HepG2 (cell line): ENCODE measurements at regions not wholly inside any gene's neighbourhood (a gene's known extent, or its start where the extent isn't known, plus 50 kb on each side); places are given as distances from the start of the nearest gene placed in this dataset.

Experiments used
- ATAC-seq: fragments of 200-7000 bp; cut with Tn5 transposase; 3 replicates; pipeline ENCODE4 v1.9.1; 2020; ENCODE audit warnings: mild to moderate bottlenecking, moderate library complexity
- BruUV-seq: library from RNA; stranded (reverse); fragments of 400-500 nt; replicated peaks from 2 replicates; lab custom pipeline; 2021; lab: Mats Ljungman, UMichigan
- CTCF ChIA-PET: fragments of 300-600 bp; formaldehyde crosslinking; extraction: SDS; loops from one replicate; lab custom pipeline; 2021; ENCODE audit warnings: low total read pairs, inconsistent platforms, low intra/inter-chr PET ratio; lab: Yijun Ruan, JAX
- POLR2A ChIA-PET: fragments of 350-600 bp; sonication (Branson Sonifier 250); formaldehyde crosslinking; loops from one replicate; lab custom pipeline; 2020; ENCODE audit warnings: antibody characterized with exemption, inconsistent platforms; lab: Yijun Ruan, JAX
- DNase-seq: peaks from one replicate; pipeline ENCODE4 v3.0.0-alpha.2; 2015; ENCODE audit warnings: low spot score
- FAIRE-seq: peaks from 3 replicates; lab custom pipeline; 2011; peaks lifted over from hg19 to GRCh38; lab: Jason Lieb, UNC
- H2AFZ ChIP-seq: one replicate; pipeline ENCODE4 v1.6.1; 2011; ENCODE audit warnings: low read length, inconsistent platforms
- H3K27ac ChIP-seq: fragments of 300-600 bp; 3 replicates; pipeline ENCODE4 v1.8.0; 2011; ENCODE audit warnings: mixed run types, mild to moderate bottlenecking, mixed read lengths, low read length, inconsistent platforms; ENCODE audit not compliant: insufficient read depth; ENCODE audit errors: extremely low read length
- H3K27me3 ChIP-seq, 2 experiments: fragments of 200-600 bp in 1 of 2; 2 replicates in 1 of 2; 3 replicates in 1 of 2; pipeline versions ENCODE4 v1.6.0 to v1.8.0; 2011; ENCODE audit warnings: low read length in 2 of 2, mild to moderate bottlenecking in 2 of 2, moderate library complexity in 2 of 2, inconsistent platforms in 1 of 2; ENCODE audit not compliant: insufficient read depth in 2 of 2, control insufficient read depth in 1 of 2
- H3K36me3 ChIP-seq, 2 experiments: fragments of 200-600 bp in 1 of 2; replicated peaks in 1 of 2; 2 replicates in 1 of 2; 3 replicates in 1 of 2; pipeline versions ENCODE4 v1.5.1 to v1.8.0; 2011; ENCODE audit warnings: low read length in 2 of 2, inconsistent platforms in 1 of 2; ENCODE audit not compliant: insufficient read depth in 2 of 2, control insufficient read depth in 1 of 2
- H3K4me1 ChIP-seq: 2 replicates; pipeline ENCODE4 v1.5.1; 2012; ENCODE audit warnings: low read length, inconsistent platforms; ENCODE audit not compliant: insufficient read depth
- H3K4me2 ChIP-seq: 2 replicates; pipeline ENCODE4 v1.6.0; 2011; ENCODE audit warnings: low read depth, low read length, inconsistent platforms
- H3K4me3 ChIP-seq, 3 experiments: fragments of 200-600 bp in 1 of 3; sonication (generic), shearing (Covaris generic) in 1 of 3; replicated peaks in 1 of 3; 2 replicates each; pipeline ENCODE4 v1.5.1; 2011 to 2016; ENCODE audit warnings: low read length in 3 of 3, inconsistent platforms in 2 of 3, low read depth in 2 of 3, mild to moderate bottlenecking in 2 of 3, control low read depth in 1 of 3, mixed read lengths in 1 of 3; ENCODE audit not compliant: insufficient read depth in 1 of 3
- H3K79me2 ChIP-seq: one replicate; pipeline ENCODE4 v1.6.1; 2011; ENCODE audit warnings: low read length, inconsistent platforms; ENCODE audit not compliant: insufficient read depth
- H3K9ac ChIP-seq: 2 replicates; pipeline ENCODE4 v1.6.0; 2011; ENCODE audit warnings: mild to moderate bottlenecking, low read depth, low read length, inconsistent platforms; ENCODE audit not compliant: insufficient read depth
- H3K9me3 ChIP-seq: 2 replicates; pipeline ENCODE4 v1.5.1; 2012; ENCODE audit warnings: mild to moderate bottlenecking, low read length
- H4K20me1 ChIP-seq: 2 replicates; pipeline ENCODE4 v1.6.0; 2011; ENCODE audit warnings: inconsistent platforms, mild to moderate bottlenecking, low read length, moderate library complexity; ENCODE audit not compliant: insufficient read depth
- CCAR2 ChIP-seq: fragments of 200-400 bp; formaldehyde crosslinking; optimal IDR thresholded peaks from 2 replicates; pipeline ENCODE3; 2018; ENCODE audit warnings: low read depth, mild to moderate bottlenecking, low read length, moderate library complexity
- FOXM1 ChIP-seq: sonication (generic); formaldehyde crosslinking; IDR thresholded peaks from 2 replicates; pipeline ENCODE4 v1.5.0; 2020; ENCODE audit warnings: missing genetic modification reagents
- IRF1 ChIP-seq: sonication (generic); formaldehyde crosslinking; IDR thresholded peaks from 2 replicates; pipeline ENCODE4 v1.4.0; 2020; ENCODE audit warnings: low read depth, mild to moderate bottlenecking, missing genetic modification reagents
- KLF12 ChIP-seq: sonication (generic); formaldehyde crosslinking; IDR thresholded peaks from 2 replicates; pipeline ENCODE4 v1.4.0; 2020; ENCODE audit warnings: missing genetic modification reagents, borderline replicate concordance
- MYPOP ChIP-seq: sonication (generic); formaldehyde crosslinking; IDR thresholded peaks from 2 replicates; pipeline ENCODE4 v1.8.1; 2023; ENCODE audit warnings: mild to moderate bottlenecking, moderate library complexity, missing genetic modification reagents
- SMARCC2 ChIP-seq: fragments of 450-650 bp; IDR thresholded peaks from 2 replicates; pipeline ENCODE4 v1.6.1; 2017; ENCODE audit warnings: antibody characterized with exemption, mild to moderate bottlenecking
- ZIK1 ChIP-seq: sonication (generic); formaldehyde crosslinking; IDR thresholded peaks from 2 replicates; pipeline ENCODE4 v1.5.0; 2020; ENCODE audit warnings: mild to moderate bottlenecking, low read depth, missing genetic modification reagents, borderline replicate concordance
- ZNF362 ChIP-seq: sonication (generic); formaldehyde crosslinking; IDR thresholded peaks from 2 replicates; pipeline ENCODE4 v1.4.0; 2020; ENCODE audit warnings: missing genetic modification reagents, mild to moderate bottlenecking, borderline replicate concordance
- ZNF557 ChIP-seq: sonication (generic); formaldehyde crosslinking; IDR thresholded peaks from 2 replicates; pipeline ENCODE4 v1.4.0; 2020; ENCODE audit warnings: missing genetic modification reagents
- ZNF598 ChIP-seq: sonication (generic); formaldehyde crosslinking; IDR thresholded peaks from 2 replicates; pipeline ENCODE4 v1.5.1; 2020; ENCODE audit warnings: mild to moderate bottlenecking, missing genetic modification reagents, borderline replicate concordance
- ZNF615 ChIP-seq: sonication (generic); formaldehyde crosslinking; IDR thresholded peaks from 2 replicates; pipeline ENCODE4 v1.5.0; 2020; ENCODE audit warnings: mild to moderate bottlenecking, missing genetic modification reagents, borderline replicate concordance
- ZNF776 ChIP-seq: sonication (generic); formaldehyde crosslinking; IDR thresholded peaks from 2 replicates; pipeline ENCODE4 v1.4.0; 2020; ENCODE audit warnings: mild to moderate bottlenecking, missing genetic modification reagents
- WGBS: methylation state at CpG from one replicate; pipeline ENCODE4 v1.1.6; 2017; ENCODE audit warnings: low lambda C conversion rate; 5-methylcytosine and 5-hydroxymethylcytosine counted together
- in situ Hi-C: cut with HindIII; loops from 2 replicates; pipeline ENCODE4 v1.10.0; 2017; ENCODE audit warnings: low pct_unique_long_range_greater_than_20kb; ENCODE audit not compliant: extremely low pct_ligation_motif_present
- intact Hi-C: fragments of 100-400 bp; cut with micrococcal nuclease; formaldehyde crosslinking; loops from one replicate; pipeline ENCODE4 v1.10.0; 2022; ENCODE audit not compliant: unreplicated experiment
- TF ChIP-seq, protein P1 (sequence below): IDR thresholded peaks from 2 replicates; pipeline ENCODE4 v1.6.1; 2016; ENCODE audit warnings: missing compliant biosample characterization, missing genetic modification reagents, borderline replicate concordance
- TF ChIP-seq, protein P2 (sequence below): sonication (generic); formaldehyde crosslinking; IDR thresholded peaks from 2 replicates; pipeline ENCODE4 v1.4.0; 2020; ENCODE audit warnings: missing genetic modification reagents, borderline replicate concordance

GRCh38 chr14:26939755-26940154 is 341.9 kb upstream of the NOVA1 start (continued):
- TF ChIP-seq MYPOP (no peak), ZNF557 (CRISPR knock-in tag) (no peak), ZNF598 (CRISPR knock-in tag) (no peak)

GRCh38 chr14:26941521-26941920 is 343.7 kb upstream of the NOVA1 start:
- H3K9me3 ChIP-seq: peaks cover 79% of the 10 kb centered on the region
- H3K36me3 ChIP-seq: no peaks in the 10 kb centered on the region
- intact Hi-C loops: no loop called here
- no peak for DNase-seq
- no peaks in the 10 kb centered on the region for H3K27me3 ChIP-seq
- no peak overlapping the region for H2AFZ ChIP-seq
- ChIA-PET CTCF (no interaction called here), POLR2A (no interaction called here)
- BruUV-seq: no TSS peak
- no peaks in the 10 kb centered on the region for H4K20me1 ChIP-seq
- no peak overlapping the region for H3K9ac ChIP-seq
- H3K79me2 ChIP-seq: no peaks in the 10 kb centered on the region
- 28% methylated on average over 2 of the region's 2 CpGs for WGBS
- ATAC-seq: no peak
- no peak overlapping the region for H3K27ac ChIP-seq
- in situ Hi-C loops: no loop called here
- no peak for FAIRE-seq
- H3K4me2 ChIP-seq: no peak overlapping the region
- no peaks in the 10 kb centered on the region for H3K4me1 ChIP-seq
- H3K4me3 ChIP-seq: no peak overlapping the region
- TF ChIP-seq IRF1 (CRISPR knock-in tag): no peak
- TF ChIP-seq CCAR2: no peak
- TF ChIP-seq, protein P1, sequence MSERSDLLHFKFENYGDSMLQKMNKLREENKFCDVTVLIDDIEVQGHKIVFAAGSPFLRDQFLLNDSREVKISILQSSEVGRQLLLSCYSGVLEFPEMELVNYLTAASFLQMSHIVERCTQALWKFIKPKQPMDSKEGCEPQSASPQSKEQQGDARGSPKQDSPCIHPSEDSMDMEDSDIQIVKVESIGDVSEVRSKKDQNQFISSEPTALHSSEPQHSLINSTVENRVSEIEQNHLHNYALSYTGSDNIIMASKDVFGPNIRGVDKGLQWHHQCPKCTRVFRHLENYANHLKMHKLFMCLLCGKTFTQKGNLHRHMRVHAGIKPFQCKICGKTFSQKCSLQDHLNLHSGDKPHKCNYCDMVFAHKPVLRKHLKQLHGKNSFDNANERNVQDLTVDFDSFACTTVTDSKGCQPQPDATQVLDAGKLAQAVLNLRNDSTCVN: no peak
- no peak for TF ChIP-seq ZNF362
- TF ChIP-seq SMARCC2: no peak
- no peak for TF ChIP-seq ZNF615 (CRISPR knock-in tag)
- no peak for TF ChIP-seq ZIK1 (CRISPR knock-in tag)
- TF ChIP-seq ZNF776 (CRISPR knock-in tag): no peak
- TF ChIP-seq KLF12 (CRISPR knock-in tag): no peak
- no peak for TF ChIP-seq FOXM1
- TF ChIP-seq, protein P2, sequence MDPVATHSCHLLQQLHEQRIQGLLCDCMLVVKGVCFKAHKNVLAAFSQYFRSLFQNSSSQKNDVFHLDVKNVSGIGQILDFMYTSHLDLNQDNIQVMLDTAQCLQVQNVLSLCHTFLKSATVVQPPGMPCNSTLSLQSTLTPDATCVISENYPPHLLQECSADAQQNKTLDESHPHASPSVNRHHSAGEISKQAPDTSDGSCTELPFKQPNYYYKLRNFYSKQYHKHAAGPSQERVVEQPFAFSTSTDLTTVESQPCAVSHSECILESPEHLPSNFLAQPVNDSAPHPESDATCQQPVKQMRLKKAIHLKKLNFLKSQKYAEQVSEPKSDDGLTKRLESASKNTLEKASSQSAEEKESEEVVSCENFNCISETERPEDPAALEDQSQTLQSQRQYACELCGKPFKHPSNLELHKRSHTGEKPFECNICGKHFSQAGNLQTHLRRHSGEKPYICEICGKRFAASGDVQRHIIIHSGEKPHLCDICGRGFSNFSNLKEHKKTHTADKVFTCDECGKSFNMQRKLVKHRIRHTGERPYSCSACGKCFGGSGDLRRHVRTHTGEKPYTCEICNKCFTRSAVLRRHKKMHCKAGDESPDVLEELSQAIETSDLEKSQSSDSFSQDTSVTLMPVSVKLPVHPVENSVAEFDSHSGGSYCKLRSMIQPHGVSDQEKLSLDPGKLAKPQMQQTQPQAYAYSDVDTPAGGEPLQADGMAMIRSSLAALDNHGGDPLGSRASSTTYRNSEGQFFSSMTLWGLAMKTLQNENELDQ: no peak
